HG02798 (cell line): ENCODE measurements at regions not wholly inside any gene's neighbourhood (a gene's known extent, or its start where the extent isn't known, plus 50 kb on each side); places are given as distances from the start of the nearest gene placed in this dataset.

ENCODE experiments used
- ATAC-seq: cut with Tn5 transposase; IDR thresholded peaks from one replicate; pipeline ENCODE4 v1.9.1; 2021; ENCODE audit warnings: mild to moderate bottlenecking; ENCODE audit not compliant: unreplicated experiment, poor library complexity

DNA sequence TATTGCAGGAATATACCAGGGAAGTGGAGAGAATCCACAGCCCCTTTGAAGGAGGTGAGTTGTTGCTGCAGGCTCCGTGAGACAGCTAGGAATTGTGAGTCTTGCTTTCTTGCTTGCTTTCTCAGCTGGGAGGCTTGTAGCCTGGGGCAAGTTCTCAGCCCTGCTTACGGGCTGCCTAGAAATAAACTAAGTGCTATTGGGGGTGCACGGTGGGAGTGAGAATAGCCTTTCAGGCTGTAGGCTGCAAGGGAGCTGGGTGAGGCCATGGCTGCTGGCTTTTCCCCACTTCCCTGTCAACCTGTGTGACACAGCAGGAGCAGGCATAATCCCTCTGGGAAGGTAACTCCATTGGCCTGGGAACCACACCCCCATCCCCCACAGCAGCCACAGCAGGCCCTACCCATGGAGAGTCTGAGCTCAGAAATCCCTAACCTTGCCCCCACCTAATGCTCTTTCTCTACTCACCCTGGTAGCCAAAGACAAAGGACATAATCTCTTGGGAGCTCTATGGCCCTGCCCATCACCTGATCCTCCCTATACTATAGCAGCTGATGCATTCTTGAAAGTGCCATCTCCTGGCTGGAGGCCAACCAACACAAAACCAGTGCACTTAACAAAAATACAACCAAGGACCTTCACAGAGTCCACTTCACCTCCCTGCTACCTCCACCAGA lies 113.0 kb downstream of the MMRN1 start:
- ATAC-seq: no peak

GRCh38 chr4:90012918-90013317 lies 114.3 kb upstream of the CCSER1 start:
- ATAC-seq: no peak

GRCh38 chr4:90024519-90024918 lies 102.7 kb upstream of the CCSER1 start:
- no peak for ATAC-seq

GRCh38 chr4:90025248-90025647 lies 101.9 kb upstream of the CCSER1 start:
- no peak for ATAC-seq

GRCh38 chr4:90027565-90027964 lies 99.6 kb upstream of the CCSER1 start:
- ATAC-seq: peak; percentile 90

DNA sequence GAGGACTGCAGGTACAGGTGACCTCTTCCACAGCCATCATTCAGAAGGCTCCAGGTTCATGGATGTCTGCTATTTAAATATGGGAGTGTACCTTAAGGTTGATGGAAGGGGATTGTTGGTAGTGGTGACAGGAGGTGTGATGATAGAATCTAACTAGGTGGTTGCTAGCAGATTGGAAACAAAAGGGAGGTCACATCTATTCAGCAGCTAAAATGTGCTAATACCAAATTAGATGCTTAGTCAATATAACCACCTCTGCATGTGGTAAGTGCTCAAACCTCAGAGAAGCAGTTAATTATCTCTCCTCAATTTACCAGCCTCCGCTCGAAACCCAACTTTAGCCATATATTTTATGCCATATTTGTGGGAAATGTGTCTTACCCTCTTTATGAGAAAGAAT lies 98.7 kb upstream of the CCSER1 start:
- no peak for ATAC-seq

GRCh38 chr4:90030202-90030601 lies 97.0 kb upstream of the CCSER1 start:
- no peak for ATAC-seq

- no peak for ATAC-seq
Measured at GRCh38 chr4:90030953-90031352, 96.2 kb upstream of the CCSER1 start.

DNA sequence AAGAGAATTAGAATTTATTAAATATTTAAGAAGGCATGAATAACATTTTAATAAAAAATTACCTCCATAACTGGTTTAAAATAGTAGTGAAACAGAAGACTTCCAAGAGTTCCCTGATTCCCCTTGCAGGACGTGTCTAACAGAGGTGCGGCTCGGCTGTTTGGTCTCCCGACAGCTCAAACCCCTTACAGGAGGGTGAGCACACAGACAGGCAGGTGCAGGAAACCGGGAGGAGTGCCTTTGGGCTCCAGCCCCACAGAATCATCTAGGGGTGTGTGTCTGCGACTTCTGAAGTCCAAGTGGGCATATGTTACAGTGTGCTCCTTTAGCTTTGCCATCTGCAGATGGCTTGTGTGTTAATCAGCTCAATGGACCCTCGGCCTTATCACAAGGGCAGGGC lies 88.1 kb upstream of the CCSER1 start:
- no peak for ATAC-seq

DNA sequence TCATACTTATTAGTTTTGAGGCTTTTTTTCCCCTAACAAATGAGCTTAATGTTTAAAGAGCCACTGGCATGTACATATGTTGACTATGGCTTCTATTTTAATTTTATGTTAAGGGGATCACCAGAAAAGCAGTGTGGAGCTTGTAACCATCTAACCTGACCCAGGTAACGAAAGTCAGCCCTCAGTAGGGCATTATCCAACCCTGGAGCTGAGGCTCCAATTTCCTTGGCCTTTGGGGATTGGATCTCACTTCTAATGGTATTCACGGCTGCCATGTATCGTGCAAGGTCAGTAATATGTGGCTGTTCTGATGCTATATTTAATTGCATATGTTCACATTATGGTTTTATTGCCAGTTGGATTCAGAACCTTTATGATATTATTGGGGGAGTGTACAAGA lies 75.2 kb upstream of the CCSER1 start:
- ATAC-seq: no peak

DNA sequence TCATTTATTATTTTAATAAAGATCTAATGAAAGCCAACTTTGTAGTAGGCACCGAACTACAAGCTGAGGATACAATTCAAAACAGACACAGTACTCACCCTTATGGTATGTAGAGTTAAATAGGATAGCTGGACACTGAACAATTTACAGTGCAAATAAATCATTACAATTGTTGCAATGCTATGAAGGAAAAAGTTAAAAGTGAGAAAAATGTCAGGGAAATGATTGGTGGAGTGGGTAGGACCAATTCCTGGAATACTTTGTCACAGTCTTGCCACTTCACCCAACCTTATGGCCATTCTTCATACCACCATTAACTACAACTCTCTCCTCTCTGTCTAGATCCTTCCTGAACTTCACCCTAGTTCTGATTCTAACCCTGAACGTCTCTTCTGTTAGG lies 70.1 kb upstream of the CCSER1 start:
- ATAC-seq: no peak

- ATAC-seq: no peak
Measured at GRCh38 chr4:90060039-90060438, 67.2 kb upstream of the CCSER1 start.

DNA sequence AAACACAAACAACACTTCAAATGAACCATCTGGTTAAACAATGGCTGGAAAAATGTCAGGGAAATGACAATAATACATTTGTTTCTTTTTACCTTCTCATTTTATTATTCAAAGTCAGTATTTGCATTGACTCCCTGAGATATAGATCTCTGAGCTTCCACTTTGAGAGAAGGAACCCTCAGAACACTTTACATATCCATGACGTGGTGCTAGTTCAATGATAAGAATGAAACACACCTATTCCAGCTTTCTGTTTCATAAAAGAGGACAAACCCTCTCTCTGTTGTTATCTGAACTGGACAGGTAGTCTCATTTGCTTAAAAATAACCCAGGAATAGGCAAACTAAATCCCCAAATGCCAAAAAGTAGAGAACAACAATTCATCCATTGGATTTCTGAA lies 65.3 kb upstream of the CCSER1 start:
- no peak for ATAC-seq

GRCh38 chr4:90064196-90064595 lies 63.0 kb upstream of the CCSER1 start:
- no peak for ATAC-seq

DNA sequence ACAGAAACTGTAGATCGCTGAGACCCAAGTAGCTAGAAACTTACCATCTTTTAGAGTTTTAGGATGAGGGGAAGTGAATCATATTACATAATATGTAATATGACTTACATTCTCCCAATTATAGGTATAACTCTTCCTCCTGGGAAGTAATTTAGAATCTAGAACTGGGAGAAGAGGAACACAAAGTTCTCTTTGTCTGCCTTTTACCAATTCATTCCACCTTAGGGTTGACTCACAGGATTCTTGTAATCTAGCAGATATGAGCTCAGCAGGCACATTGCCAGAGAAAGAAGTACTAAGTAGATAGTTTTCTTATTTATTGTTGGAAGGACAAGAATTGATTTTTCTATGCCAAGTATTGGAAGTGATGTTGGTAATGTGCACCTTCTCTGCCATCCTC lies 58.0 kb upstream of the CCSER1 start:
- ATAC-seq: no peak

GRCh38 chr4:90071289-90072235 lies 55.6 kb upstream of the CCSER1 start:
- ATAC-seq: no peak

- no peak for ATAC-seq
Measured at GRCh38 chr4:90074322-90074886, 52.8 kb upstream of the CCSER1 start.
